Aorta (tissue), 5 donors: ENCODE measurements at regions not wholly inside any gene's neighbourhood (a gene's known extent, or its start where the extent isn't known, plus 50 kb on each side); places are given as distances from the start of the nearest gene placed in this dataset.

Source experiments
- ATAC-seq: fragments of 200-7000 bp; cut with Tn5 transposase; one replicate; pipeline ENCODE4 v1.9.1; 2022; ENCODE audit warnings: moderate library complexity; ENCODE audit not compliant: low FRiP score
- DNase-seq, 2 donors: peaks; one replicate each; pipeline ENCODE4 v3.0.0-alpha.2; 2020
- H3K27ac ChIP-seq, 2 donors: one replicate each; pipeline ENCODE4 v1.5.1; 2013; ENCODE audit warnings: low read length in 2 of 2, mild to moderate bottlenecking in 2 of 2, moderate library complexity in 2 of 2, control low read depth in 1 of 2, inconsistent platforms in 1 of 2, low read depth in 1 of 2
- H3K27me3 ChIP-seq, 2 donors: one replicate each; pipeline ENCODE4 v1.6.1; 2013; ENCODE audit warnings: control low read depth in 1 of 2, low read length in 1 of 2, mild to moderate bottlenecking in 1 of 2, moderate library complexity in 1 of 2; ENCODE audit not compliant: insufficient read depth in 2 of 2, control insufficient read depth in 1 of 2
- H3K36me3 ChIP-seq, 2 donors: one replicate each; pipeline ENCODE4 v1.6.1; 2013; ENCODE audit warnings: control low read depth in 1 of 2, low read length in 1 of 2, mild to moderate bottlenecking in 1 of 2; ENCODE audit not compliant: insufficient read depth in 2 of 2, control insufficient read depth in 1 of 2
- H3K4me1 ChIP-seq, 2 donors: one replicate each; pipeline ENCODE4 v1.6.1; 2013; ENCODE audit warnings: low read length in 2 of 2, control low read depth in 1 of 2, mild to moderate bottlenecking in 1 of 2, moderate library complexity in 1 of 2; ENCODE audit not compliant: insufficient read depth in 2 of 2, control insufficient read depth in 1 of 2
- H3K4me3 ChIP-seq, 2 donors: one replicate each; pipeline ENCODE4 v1.5.1; 2013; ENCODE audit warnings: low read length in 2 of 2, control low read depth in 1 of 2, mild to moderate bottlenecking in 1 of 2
- H3K9me3 ChIP-seq: one replicate; pipeline ENCODE4 v1.6.1; 2013; ENCODE audit warnings: mild to moderate bottlenecking, low read length; ENCODE audit not compliant: control insufficient read depth
- WGBS, 2 donors: extraction: QIAGEN DNeasy Blood & Tissue Kit; methylation state at CpG; one replicate each; pipeline ENCODE4 v1.1.7; 2013; 5-methylcytosine and 5-hydroxymethylcytosine counted together
- intact Hi-C, 2 donors: fragments of 100-400 bp; cut with DNase I; formaldehyde crosslinking; loops; one replicate each; pipeline versions ENCODE4 v1.14.2 to v1.15.0; 2022
- donor health status: healthy with polysubstance abuse.
- donor health status: Bipolar disorder and iron deficiency.
- donor health status: DM: no; HTN: no; CAD: no.
- donor health status: DM: no; HTN: no; CAD: no.
- donor health status: DM: yes; HTN: yes; CAD: no.

DNA sequence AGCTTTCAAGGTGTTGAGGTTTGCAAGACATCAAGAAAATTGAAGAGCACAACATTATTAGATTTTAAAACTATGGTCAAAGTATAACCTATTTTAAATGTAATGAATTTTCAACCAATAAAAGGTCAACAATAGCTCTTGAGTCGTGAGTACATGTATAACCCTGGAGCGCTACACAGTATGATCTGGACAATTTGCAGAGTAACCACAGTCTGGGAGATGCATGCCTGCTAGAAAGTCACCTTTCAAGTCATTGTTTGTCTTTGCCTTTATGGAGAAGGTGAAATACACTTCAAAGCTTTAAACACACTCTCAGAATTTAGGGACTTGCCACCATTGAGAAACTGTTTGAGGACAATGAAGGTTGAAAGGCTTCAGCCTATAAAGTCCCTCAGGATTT lies 112.6 kb upstream of the ALCAM start:
- ATAC-seq (no peak), DNase-seq (no peak)
- no peaks in the 10 kb centered on the region for H3K36me3 ChIP-seq
- WGBS, 2 donors, result 98 to 99% methylated on average over 2 of the region's 2 CpGs
- H3K4me3 ChIP-seq, result no peak overlapping the region
- H3K27me3 ChIP-seq, result no peaks in the 10 kb centered on the region
- H3K9me3 ChIP-seq, result no peaks in the 10 kb centered on the region
- intact Hi-C loops, result no loop called here
- H3K27ac ChIP-seq, result no peak overlapping the region
- H3K4me1 ChIP-seq, result no peaks in the 10 kb centered on the region

DNA sequence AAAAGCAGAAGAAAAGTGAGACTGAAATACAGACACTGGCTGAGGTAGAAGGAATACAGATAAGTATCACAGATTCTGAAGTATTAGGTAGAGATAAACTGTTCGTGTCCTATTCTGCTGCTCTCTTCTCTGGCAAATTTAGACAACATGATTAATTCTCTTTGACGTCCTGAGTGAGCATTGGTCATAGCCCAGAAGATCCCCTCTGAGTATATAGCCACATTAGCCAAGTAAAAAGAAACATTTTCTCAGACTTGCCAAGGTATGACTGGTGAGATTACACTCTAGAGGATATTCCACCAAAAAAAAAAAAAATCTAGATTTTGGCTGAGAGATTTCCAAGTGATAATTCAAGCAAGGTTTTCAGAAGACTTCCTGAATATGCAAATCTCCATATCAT lies 111.4 kb upstream of the ALCAM start:
- intact Hi-C loops, result no loop called here
- no peaks in the 10 kb centered on the region for H3K27me3 ChIP-seq
- ATAC-seq, result no peak
- no peaks in the 10 kb centered on the region for H3K4me1 ChIP-seq
- DNase-seq, result no peak
- 10 to 23% methylated on average over 2 of the region's 2 CpGs for WGBS, 2 donors
- H3K27ac ChIP-seq, result no peak overlapping the region
- H3K4me3 ChIP-seq, result no peak overlapping the region
- no peaks in the 10 kb centered on the region for H3K36me3 ChIP-seq
- H3K9me3 ChIP-seq, result no peaks in the 10 kb centered on the region

DNA sequence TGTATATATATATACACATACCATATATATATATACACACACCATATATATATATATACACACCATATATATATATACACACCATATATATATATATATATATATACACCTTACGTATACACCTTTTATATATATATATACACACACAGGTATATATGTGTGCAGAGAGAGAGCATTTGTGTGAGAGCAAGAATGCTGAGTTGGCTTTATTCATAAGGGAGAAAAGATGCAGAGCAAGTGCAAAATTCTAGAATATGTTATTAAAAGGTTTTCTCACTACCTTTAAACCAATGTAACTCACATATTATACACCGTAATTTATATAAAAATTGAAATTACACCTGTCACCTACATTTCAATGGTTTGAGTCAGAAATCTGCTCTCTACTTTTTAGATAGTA lies 107.2 kb upstream of the ALCAM start:
- Histone ChIP-seq H3K27me3 (no peaks in the 10 kb centered on the region), H3K27ac (no peak overlapping the region), H3K4me1 (no peaks in the 10 kb centered on the region), H3K36me3 (no peaks in the 10 kb centered on the region), H3K9me3 (no peaks in the 10 kb centered on the region), H3K4me3 (no peak overlapping the region)
- DNase-seq, result no peak
- WGBS, 2 donors, result 47 to 48% methylated on average over 2 of the region's 2 CpGs
- ATAC-seq, result no peak
- intact Hi-C loops, result no loop called here

DNA sequence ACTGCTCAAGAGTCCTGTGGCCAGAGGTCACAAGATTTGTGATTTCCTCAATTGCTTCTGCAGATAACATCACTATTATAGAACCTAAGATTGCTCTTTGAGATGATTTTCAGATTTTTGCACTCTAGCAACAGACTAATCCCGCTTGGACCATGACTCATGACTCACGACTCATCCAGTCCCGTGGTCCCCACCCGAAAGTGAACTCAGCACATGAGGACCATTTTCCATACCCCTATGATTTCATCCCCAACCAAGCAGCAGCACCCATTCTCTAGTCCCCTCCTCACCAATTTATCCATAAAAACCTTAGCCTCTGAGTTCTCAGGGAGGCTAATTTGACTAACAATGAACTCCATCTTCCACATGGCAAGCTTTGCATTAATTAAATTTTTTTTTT lies 106.3 kb upstream of the ALCAM start:
- no peaks in the 10 kb centered on the region for H3K4me1 ChIP-seq
- 77% methylated on average over 4 of the region's 4 CpGs for WGBS, 2 donors
- intact Hi-C loops, result no loop called here

DNA sequence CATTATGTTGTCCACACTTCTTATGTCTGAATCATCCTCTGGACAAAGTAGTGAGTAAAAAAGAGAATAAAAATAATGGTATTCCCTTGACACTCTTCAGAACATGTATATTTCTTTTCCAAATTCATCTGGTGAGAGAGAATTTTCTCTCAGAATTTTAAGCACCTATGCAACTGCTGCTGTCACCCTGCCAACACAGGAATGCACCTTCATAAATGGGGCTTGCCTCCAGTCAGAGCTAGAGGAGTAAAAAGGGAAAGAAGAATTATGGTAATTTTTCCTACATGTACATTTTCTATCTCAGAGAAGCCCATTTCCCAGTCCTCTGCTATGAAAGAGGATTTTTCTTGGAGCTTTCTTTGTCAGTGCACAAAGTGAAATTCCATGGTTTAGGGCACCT lies 92.2 kb upstream of the ALCAM start:
- peaks cover 0 to 2% of the 10 kb centered on the region in 2 donors for H3K4me1 ChIP-seq
- H3K9me3 ChIP-seq, result peaks cover 5% of the 10 kb centered on the region
- H3K27ac ChIP-seq, result no peak overlapping the region
- no peak overlapping the region for H3K4me3 ChIP-seq
- ATAC-seq (no peak), DNase-seq (no peak)
- H3K36me3 ChIP-seq, result no peaks in the 10 kb centered on the region
- no peaks in the 10 kb centered on the region for H3K27me3 ChIP-seq
- intact Hi-C loops, result no loop called here

More for the DNA sequence above, 106.3 kb upstream of the ALCAM start:
- Histone ChIP-seq H3K36me3 (no peaks in the 10 kb centered on the region), H3K27ac (no peak overlapping the region), H3K9me3 (no peaks in the 10 kb centered on the region), H3K4me3 (no peak overlapping the region), H3K27me3 (no peaks in the 10 kb centered on the region)
- ATAC-seq (no peak), DNase-seq (no peak)

DNA sequence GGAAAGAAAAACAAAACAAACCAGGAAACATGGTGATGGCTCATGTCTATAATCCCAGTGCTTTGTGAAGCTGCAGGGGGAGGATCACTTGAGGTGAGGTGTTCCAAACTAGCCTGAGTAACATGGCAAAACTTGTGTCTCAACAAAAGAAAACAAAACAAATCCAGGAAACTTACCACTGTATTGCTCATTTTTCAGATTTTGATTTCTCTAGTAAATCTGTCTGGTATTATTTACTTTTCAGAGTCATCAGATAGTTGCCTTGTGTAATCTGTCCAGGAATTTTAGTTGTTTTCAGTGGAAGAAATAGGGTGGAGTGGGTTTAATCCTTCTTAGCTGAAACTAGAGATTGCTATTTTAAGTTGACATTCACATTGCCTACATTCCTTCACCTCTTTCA lies 91.8 kb upstream of the ALCAM start:
- Histone ChIP-seq H3K9me3 (peaks cover 5% of the 10 kb centered on the region), H3K4me1 (peaks cover 0 to 2% of the 10 kb centered on the region in 2 donors), H3K36me3 (no peaks in the 10 kb centered on the region), H3K4me3 (no peak overlapping the region), H3K27me3 (no peaks in the 10 kb centered on the region), H3K27ac (no peak overlapping the region)
- intact Hi-C loops, result no loop called here
- DNase-seq, result no peak
- ATAC-seq, result no peak

DNA sequence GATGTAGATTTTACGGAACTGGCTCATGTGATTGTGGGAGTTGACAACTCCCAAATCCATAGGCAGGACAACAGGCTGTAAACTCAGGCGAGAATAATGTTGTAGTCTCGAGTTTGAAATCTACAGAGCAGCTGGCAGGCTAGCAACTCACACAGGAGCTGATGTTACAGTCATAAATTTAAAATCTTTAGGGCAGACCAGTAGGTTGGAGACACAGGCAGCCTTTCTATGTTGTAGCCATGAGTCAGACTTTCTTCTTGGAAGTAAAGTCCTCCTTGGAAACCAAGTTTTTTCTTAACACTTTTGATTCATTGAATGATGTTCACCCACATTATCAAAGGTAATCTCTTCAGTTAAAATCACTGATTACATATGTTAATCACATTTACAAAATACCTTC lies 89.1 kb upstream of the ALCAM start:
- WGBS, 2 donors, result 87 to 90% methylated on average over 3 of the region's 3 CpGs
- H3K4me1 ChIP-seq, result peaks cover 0 to 2% of the 10 kb centered on the region in 2 donors
- intact Hi-C loops, result no loop called here
- no peaks in the 10 kb centered on the region for H3K36me3 ChIP-seq
- peaks cover 2% of the 10 kb centered on the region for H3K9me3 ChIP-seq
- no peak overlapping the region for H3K4me3 ChIP-seq
- no peak overlapping the region for H3K27ac ChIP-seq
- H3K27me3 ChIP-seq, result no peaks in the 10 kb centered on the region
- no peak for ATAC-seq
- DNase-seq, result no peak

DNA sequence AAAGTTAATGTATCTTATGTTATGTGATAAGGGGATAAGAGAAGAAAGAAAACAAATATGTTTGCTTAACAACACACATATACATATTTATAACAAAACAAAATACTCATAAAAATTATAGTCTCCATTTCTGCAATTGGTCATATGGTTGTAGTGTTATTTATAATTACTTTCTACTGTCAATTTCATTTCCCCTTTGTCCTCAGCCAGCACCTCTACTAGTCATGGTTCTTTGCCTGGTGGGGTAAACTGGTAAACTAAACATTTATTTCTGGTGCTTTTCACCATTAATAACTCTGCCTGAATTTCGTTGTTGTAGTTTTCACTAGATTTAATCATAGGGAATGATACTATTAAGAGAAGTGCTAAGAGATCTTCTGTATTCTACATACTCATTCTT lies 88.0 kb upstream of the ALCAM start:
- intact Hi-C loops, result no loop called here
- ATAC-seq (no peak), DNase-seq (no peak)
- peaks cover 0 to 2% of the 10 kb centered on the region in 2 donors for H3K4me1 ChIP-seq
- H3K36me3 ChIP-seq, result no peaks in the 10 kb centered on the region
- WGBS, 2 donors, result 71 to 73% methylated on average over 1 of the region's 1 CpG
- H3K9me3 ChIP-seq, result peaks cover 2% of the 10 kb centered on the region
- no peak overlapping the region for H3K27ac ChIP-seq
- H3K27me3 ChIP-seq, result no peaks in the 10 kb centered on the region
- H3K4me3 ChIP-seq, result no peak overlapping the region

DNA sequence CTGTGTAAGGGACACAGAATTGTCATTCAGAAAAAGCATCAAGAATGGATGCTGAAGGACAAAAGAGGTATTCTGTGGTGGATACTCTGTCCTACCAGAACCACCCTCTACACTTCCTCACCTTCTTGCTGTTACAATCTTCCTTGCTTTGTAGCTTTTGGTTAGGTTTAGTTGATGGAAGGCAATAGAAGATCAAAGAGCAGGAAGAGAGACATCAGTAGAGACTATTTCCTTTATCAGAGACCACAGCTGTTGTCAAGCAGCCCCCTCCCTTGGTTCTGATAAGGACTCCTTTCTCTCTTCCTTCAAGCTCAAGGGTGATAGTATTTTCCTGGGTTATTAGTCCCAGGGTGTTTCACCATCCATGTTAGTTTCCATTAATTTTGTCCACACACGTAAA lies 84.7 kb upstream of the ALCAM start:
- Histone ChIP-seq H3K9me3 (peaks cover 2% of the 10 kb centered on the region), H3K4me3 (no peak overlapping the region), H3K27me3 (no peaks in the 10 kb centered on the region), H3K36me3 (no peaks in the 10 kb centered on the region), H3K4me1 (no peaks in the 10 kb centered on the region), H3K27ac (no peak overlapping the region)
- intact Hi-C loops, result no loop called here
- WGBS, 2 donors, result 91 to 93% methylated on average over 1 of the region's 1 CpG
- no peak for DNase-seq
- ATAC-seq, result no peak
